GM19035 (cell line): ENCODE measurements at regions not wholly inside any gene's neighbourhood (a gene's known extent, or its start where the extent isn't known, plus 50 kb on each side); places are given as distances from the start of the nearest gene placed in this dataset.

ENCODE experiments used
- ATAC-seq: cut with Tn5 transposase; IDR thresholded peaks from one replicate; pipeline ENCODE4 v1.9.1; 2021; ENCODE audit not compliant: unreplicated experiment

- ATAC-seq, result no peak
Measured at GRCh38 chr11:10622108-10622507, 53.6 kb upstream of the LYVE1 start.

GRCh38 chr11:10619131-10619680 is 50.7 kb upstream of the LYVE1 start:
- ATAC-seq, result no peak

- ATAC-seq, result no peak
Measured at GRCh38 chr11:10618490-10618889, 50.0 kb upstream of the LYVE1 start.
